SK-N-SH (cell line): ENCODE measurements at regions not wholly inside any gene's neighbourhood (a gene's known extent, or its start where the extent isn't known, plus 50 kb on each side); places are given as distances from the start of the nearest gene placed in this dataset.

Experiments
- EP300 ChIP-seq, 2 experiments: IDR thresholded peaks; 2 replicates each; pipeline versions ENCODE4 v1.4.0 to v1.6.1; 2012; ENCODE audit warnings: borderline replicate concordance in 1 of 2, low read depth in 1 of 2, low read length in 1 of 2
- EZH2phosphoT487 ChIP-seq: fragments of 200-600 bp; sonication (generic); IDR thresholded peaks from 2 replicates; pipeline ENCODE4 v1.6.1; 2017; ENCODE audit warnings: low read depth, mixed run types, mild to moderate bottlenecking, antibody characterized with exemption, moderate library complexity, borderline replicate concordance
- GATA2 ChIP-seq: sonication (generic); formaldehyde crosslinking; IDR thresholded peaks from 2 replicates; pipeline ENCODE4 v1.5.0; 2020; ENCODE audit warnings: mild to moderate bottlenecking, missing genetic modification reagents
- MXI1 ChIP-seq: IDR thresholded peaks from 2 replicates; pipeline ENCODE4 v1.6.1; 2012; ENCODE audit warnings: mild to moderate bottlenecking, low read depth, low read length, improper control_type of control experiment
- POLR2AphosphoS5 ChIP-seq: IDR thresholded peaks from 2 replicates; pipeline ENCODE4 v1.6.1; 2012; ENCODE audit warnings: low read depth, low read length
- RCOR1 ChIP-seq: fragments of 150-350 bp; IDR thresholded peaks from 2 replicates; pipeline ENCODE4 v1.6.1; 2017; ENCODE audit warnings: antibody characterized with exemption, low read length
- TAF1 ChIP-seq: IDR thresholded peaks from 2 replicates; pipeline ENCODE4 v1.6.1; 2012; ENCODE audit warnings: low read depth, mild to moderate bottlenecking, low read length, moderate library complexity, borderline replicate concordance
- TCF12 ChIP-seq: IDR thresholded peaks from 2 replicates; pipeline ENCODE4 v1.4.0; 2012
- YY1 ChIP-seq: IDR thresholded peaks from 2 replicates; pipeline ENCODE4 v1.4.0; 2012; ENCODE audit warnings: low read depth, mild to moderate bottlenecking
- TF ChIP-seq, protein P1 (sequence below): fragments of 150-350 bp; IDR thresholded peaks from 2 replicates; pipeline ENCODE4 v1.6.1; 2017; ENCODE audit warnings: antibody characterized with exemption, low read length, low read depth, borderline replicate concordance
- TF ChIP-seq, protein P2 (sequence below): fragments of 200-600 bp; sonication (generic); IDR thresholded peaks from 2 replicates; pipeline ENCODE4 v1.6.1; 2017; ENCODE audit warnings: antibody characterized with exemption, mild to moderate bottlenecking, moderate library complexity
- TF ChIP-seq, protein P3 (sequence below): IDR thresholded peaks from 2 replicates; pipeline ENCODE4 v1.4.0; 2012; ENCODE audit warnings: low read depth
- TF ChIP-seq, protein P4 (sequence below): IDR thresholded peaks from 2 replicates; pipeline ENCODE4; 2012

DNA sequence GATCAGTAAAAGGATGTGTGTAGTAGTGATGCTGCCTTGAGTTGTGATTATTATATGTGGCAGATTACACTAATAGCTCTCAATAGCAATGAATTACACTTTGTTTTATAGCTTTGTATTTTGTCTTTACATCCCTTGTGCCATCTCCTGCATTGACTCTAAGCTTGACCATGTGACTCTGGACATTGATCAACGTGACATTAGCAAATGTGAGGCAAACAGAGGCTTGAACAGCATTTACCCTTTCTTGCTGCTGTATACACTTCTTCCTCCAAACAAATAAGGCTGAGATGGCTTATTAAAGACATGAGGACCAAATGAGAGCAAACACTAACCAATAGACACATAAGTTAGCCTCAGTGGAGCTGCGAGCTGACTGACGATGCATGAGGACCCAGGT, 63.5 kb downstream of the MAD2L1 start:
- TF ChIP-seq, protein P1, sequence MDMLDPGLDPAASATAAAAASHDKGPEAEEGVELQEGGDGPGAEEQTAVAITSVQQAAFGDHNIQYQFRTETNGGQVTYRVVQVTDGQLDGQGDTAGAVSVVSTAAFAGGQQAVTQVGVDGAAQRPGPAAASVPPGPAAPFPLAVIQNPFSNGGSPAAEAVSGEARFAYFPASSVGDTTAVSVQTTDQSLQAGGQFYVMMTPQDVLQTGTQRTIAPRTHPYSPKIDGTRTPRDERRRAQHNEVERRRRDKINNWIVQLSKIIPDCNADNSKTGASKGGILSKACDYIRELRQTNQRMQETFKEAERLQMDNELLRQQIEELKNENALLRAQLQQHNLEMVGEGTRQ = no peak
- no peak for TF ChIP-seq POLR2AphosphoS5
- TF ChIP-seq RCOR1 = no peak
- TF ChIP-seq EZH2phosphoT487 = no peak
- no peak for TF ChIP-seq TAF1
- TF ChIP-seq, protein P2, sequence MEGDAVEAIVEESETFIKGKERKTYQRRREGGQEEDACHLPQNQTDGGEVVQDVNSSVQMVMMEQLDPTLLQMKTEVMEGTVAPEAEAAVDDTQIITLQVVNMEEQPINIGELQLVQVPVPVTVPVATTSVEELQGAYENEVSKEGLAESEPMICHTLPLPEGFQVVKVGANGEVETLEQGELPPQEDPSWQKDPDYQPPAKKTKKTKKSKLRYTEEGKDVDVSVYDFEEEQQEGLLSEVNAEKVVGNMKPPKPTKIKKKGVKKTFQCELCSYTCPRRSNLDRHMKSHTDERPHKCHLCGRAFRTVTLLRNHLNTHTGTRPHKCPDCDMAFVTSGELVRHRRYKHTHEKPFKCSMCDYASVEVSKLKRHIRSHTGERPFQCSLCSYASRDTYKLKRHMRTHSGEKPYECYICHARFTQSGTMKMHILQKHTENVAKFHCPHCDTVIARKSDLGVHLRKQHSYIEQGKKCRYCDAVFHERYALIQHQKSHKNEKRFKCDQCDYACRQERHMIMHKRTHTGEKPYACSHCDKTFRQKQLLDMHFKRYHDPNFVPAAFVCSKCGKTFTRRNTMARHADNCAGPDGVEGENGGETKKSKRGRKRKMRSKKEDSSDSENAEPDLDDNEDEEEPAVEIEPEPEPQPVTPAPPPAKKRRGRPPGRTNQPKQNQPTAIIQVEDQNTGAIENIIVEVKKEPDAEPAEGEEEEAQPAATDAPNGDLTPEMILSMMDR = no peak
- TF ChIP-seq EP300 (IDR thresholded peaks at IDR 0.05; ENCODE audit: borderline replicate concordance in 1 of 2, low read depth in 1 of 2, low read length in 1 of 2) = no peak
- TF ChIP-seq, protein P3, sequence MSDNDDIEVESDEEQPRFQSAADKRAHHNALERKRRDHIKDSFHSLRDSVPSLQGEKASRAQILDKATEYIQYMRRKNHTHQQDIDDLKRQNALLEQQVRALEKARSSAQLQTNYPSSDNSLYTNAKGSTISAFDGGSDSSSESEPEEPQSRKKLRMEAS = no peak
- no peak for TF ChIP-seq GATA2
- no peak for TF ChIP-seq YY1
- TF ChIP-seq MXI1 = no peak
- TF ChIP-seq, protein P4, sequence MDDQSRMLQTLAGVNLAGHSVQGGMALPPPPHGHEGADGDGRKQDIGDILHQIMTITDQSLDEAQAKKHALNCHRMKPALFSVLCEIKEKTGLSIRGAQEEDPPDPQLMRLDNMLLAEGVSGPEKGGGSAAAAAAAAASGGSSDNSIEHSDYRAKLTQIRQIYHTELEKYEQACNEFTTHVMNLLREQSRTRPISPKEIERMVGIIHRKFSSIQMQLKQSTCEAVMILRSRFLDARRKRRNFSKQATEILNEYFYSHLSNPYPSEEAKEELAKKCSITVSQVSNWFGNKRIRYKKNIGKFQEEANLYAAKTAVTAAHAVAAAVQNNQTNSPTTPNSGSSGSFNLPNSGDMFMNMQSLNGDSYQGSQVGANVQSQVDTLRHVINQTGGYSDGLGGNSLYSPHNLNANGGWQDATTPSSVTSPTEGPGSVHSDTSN = no peak
- no peak for TF ChIP-seq TCF12
